Spleen (tissue), 7 donors: ENCODE measurements at regions not wholly inside any gene's neighbourhood (a gene's known extent, or its start where the extent isn't known, plus 50 kb on each side); places are given as distances from the start of the nearest gene placed in this dataset.

Source experiments
- POLR2A ChIP-seq, 3 donors: fragments of 450-650 bp; IDR thresholded peaks; one replicate each; pipeline ENCODE4 v1.5.1; 2017; ENCODE audit warnings: antibody characterized with exemption in 3 of 3, mild to moderate bottlenecking in 1 of 3
- POLR2AphosphoS5 ChIP-seq, 3 donors: sonication (generic); formaldehyde crosslinking; IDR thresholded peaks; one replicate each; pipeline ENCODE4 v1.5.1; 2017; ENCODE audit warnings: antibody characterized with exemption in 3 of 3
- TF ChIP-seq, protein P1 (sequence below), 11 experiments: fragments of 200-600 bp in 7 of 11; fragments of 450-650 bp in 4 of 11; sonication (generic) in 4 of 11; IDR thresholded peaks in 8 of 11; conservative IDR thresholded peaks in 3 of 11; 1 replicate in 7 of 11; 2 replicates in 4 of 11; pipeline versions ENCODE4 v1.4.0 to v1.8.0; 2016 to 2021; ENCODE audit warnings: antibody characterized with exemption in 11 of 11, inconsistent platforms in 4 of 11, mild to moderate bottlenecking in 1 of 11
- donor health status: DM: no; HTN: no; CAD: no; lungs with moderate emphysema.
- donor health status: DM: no; HTN: no; CAD: no.
- donor health status: DM: no; HTN: no; CAD: no.

DNA sequence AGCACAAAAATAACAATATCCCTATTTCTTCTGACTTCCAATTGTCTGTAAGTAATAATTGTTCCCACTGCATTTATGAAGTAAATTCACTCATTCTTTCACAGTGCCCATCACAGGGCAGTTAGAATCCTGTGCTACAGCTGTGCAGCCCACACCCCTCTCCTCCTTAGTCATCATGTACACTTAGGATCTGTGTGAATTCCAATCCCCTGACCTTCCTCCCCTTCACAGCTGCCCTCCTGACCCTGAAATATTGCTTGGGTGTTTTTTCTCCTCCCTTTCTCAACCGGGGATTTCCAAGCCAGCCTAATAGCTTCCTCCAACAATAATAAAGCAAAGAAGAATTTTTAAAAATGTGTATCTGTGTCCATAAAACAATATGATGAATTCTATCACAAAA lies 91.5 kb upstream of the BEND6 start:
- TF ChIP-seq, protein P1, sequence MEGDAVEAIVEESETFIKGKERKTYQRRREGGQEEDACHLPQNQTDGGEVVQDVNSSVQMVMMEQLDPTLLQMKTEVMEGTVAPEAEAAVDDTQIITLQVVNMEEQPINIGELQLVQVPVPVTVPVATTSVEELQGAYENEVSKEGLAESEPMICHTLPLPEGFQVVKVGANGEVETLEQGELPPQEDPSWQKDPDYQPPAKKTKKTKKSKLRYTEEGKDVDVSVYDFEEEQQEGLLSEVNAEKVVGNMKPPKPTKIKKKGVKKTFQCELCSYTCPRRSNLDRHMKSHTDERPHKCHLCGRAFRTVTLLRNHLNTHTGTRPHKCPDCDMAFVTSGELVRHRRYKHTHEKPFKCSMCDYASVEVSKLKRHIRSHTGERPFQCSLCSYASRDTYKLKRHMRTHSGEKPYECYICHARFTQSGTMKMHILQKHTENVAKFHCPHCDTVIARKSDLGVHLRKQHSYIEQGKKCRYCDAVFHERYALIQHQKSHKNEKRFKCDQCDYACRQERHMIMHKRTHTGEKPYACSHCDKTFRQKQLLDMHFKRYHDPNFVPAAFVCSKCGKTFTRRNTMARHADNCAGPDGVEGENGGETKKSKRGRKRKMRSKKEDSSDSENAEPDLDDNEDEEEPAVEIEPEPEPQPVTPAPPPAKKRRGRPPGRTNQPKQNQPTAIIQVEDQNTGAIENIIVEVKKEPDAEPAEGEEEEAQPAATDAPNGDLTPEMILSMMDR (IDR thresholded peaks at IDR 0.05 in 8 of 11, conservative IDR thresholded peaks at IDR 0.05 in 3 of 11), result no peak
- TF ChIP-seq POLR2A (IDR thresholded peaks at IDR 0.05) (no peak), POLR2AphosphoS5 (IDR thresholded peaks at IDR 0.05) (no peak)
